Heart right ventricle (tissue), 16 donors: ENCODE measurements at regions not wholly inside any gene's neighbourhood (a gene's known extent, or its start where the extent isn't known, plus 50 kb on each side); places are given as distances from the start of the nearest gene placed in this dataset.

Experiments used
- ATAC-seq, 8 donors: fragments of 200-7000 bp; cut with Tn5 transposase; one replicate each; pipeline ENCODE4 v1.9.1; 2020; ENCODE audit warnings: mild to moderate bottlenecking in 8 of 8, moderate library complexity in 8 of 8, moderate number of reproducible peaks in 1 of 8
- DNase-seq, 2 donors: peaks; one replicate each; pipeline ENCODE4 v3.0.0-alpha.2; 2020
- H3K27ac ChIP-seq, 10 donors: fragments of 200-600 bp; sonication (generic) in 2 of 10; one replicate each; pipeline versions ENCODE4 v1.5.0 to v1.8.0; 2020 to 2022; ENCODE audit warnings: mild to moderate bottlenecking in 3 of 10
- H3K27me3 ChIP-seq, 7 donors: fragments of 200-600 bp; one replicate each; pipeline ENCODE4 v1.8.0; 2021 to 2022; ENCODE audit warnings: mild to moderate bottlenecking in 2 of 7
- H3K36me3 ChIP-seq, 9 donors: fragments of 200-600 bp; sonication (generic) in 1 of 9; one replicate each; pipeline versions ENCODE4 v1.5.0 to v1.8.0; 2020 to 2022; ENCODE audit warnings: mild to moderate bottlenecking in 2 of 9
- H3K4me1 ChIP-seq, 9 donors: fragments of 200-600 bp; sonication (generic) in 1 of 9; one replicate each; pipeline versions ENCODE4 v1.5.0 to v1.8.0; 2020 to 2022; ENCODE audit warnings: mild to moderate bottlenecking in 4 of 9
- H3K4me3 ChIP-seq, 10 donors: fragments of 200-600 bp; sonication (generic) in 2 of 10; one replicate each; pipeline versions ENCODE4 v1.5.0 to v1.8.0; 2020 to 2022; ENCODE audit warnings: mild to moderate bottlenecking in 7 of 10, moderate library complexity in 2 of 10
- H3K9me3 ChIP-seq, 11 donors: fragments of 200-600 bp in 10 of 11; sonication (generic) in 2 of 11; one replicate each; pipeline versions ENCODE4 v1.5.0 to v1.8.0; 2013 to 2022; ENCODE audit warnings: mild to moderate bottlenecking in 2 of 11, control low read depth in 1 of 11, moderate library complexity in 1 of 11
- CTCF ChIP-seq, 9 donors: fragments of 200-600 bp; sonication (generic) in 2 of 9; IDR thresholded peaks; one replicate each; pipeline versions ENCODE4 v1.5.0 to v1.8.0; 2021 to 2022; ENCODE audit warnings: antibody characterized with exemption in 9 of 9, mild to moderate bottlenecking in 5 of 9, moderate library complexity in 1 of 9
- WGBS, 2 donors: extraction: QIAGEN DNeasy Blood & Tissue Kit; methylation state at CpG; one replicate each; pipeline ENCODE4 v1.1.7; 2013; ENCODE audit warnings: inconsistent platforms in 1 of 2; 5-methylcytosine and 5-hydroxymethylcytosine counted together
- intact Hi-C, 10 donors: fragments of 100-400 bp; cut with DNase I; formaldehyde crosslinking; loops; one replicate each; pipeline versions ENCODE4 v1.11.1 to v1.14.2; 2022
- donor health status: Arrhythmogenic right ventricular cardiomyopathy.
- donor health status: ischemic (EF 13 %, LVEDD 7.1; RV severe dilation, severe dysfunction).
- donor health status: healthy with polysubstance abuse.
- donor health status: DM: no; HTN: yes; CAD: no.
- donor health status: DM: no; HTN: no; CAD: no.
- donor health status: ischemic (EF 25% LVEDD 6.9; RV normal size, moderate dysfunction).
- donor health status: ischemic (EF 25% LVEDD 5.7; RV mildly dilated, moderate dysfunction).
- donor health status: healthy.
- donor health status: DM: yes; HTN: yes; CAD: no.
- donor health status: Ischemic cardiomyopathy.
- donor health status: ischemic (EF 35%, LVEDD 5.7; RV mildly dilated, moderate dysfunction).
- donor health status: nonischemic (EF 11% LVEDD 7.7; RV severe dilation, severe dysfunction).
- donor health status: DM: yes; HTN: yes; CAD: no.
- donor health status: PGD.
- donor health status: ischemic (EF 29% LVEDD 5.4; RV normal size, mild dysfunction).
- donor health status: nonischemic (EF 23%, LVEDD 6.1; RV moderate dilation, normal function).

DNA sequence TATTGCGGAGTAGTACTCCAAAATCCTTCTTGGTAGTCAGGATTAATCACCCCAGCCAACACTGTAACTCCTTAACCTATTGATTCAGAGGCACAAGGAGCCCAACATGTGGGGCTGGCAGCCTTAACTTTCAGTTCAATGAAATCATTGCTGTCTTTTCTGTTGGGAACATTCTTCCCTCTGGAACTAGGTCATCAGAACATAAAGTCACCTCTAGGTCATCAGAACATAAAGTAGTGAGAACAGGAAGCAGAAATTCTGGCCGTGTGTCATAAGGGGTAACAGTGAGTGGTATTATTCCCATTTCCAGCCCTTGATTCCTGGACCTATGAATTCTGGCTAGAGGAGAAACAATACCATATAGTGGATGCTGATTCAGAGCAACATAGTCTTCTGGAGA is 71.5 kb upstream of the TNIK start:
- Histone ChIP-seq H3K4me1 (no peaks in the 10 kb centered on the region), H3K27ac (no peak overlapping the region), H3K36me3 (no peaks in the 10 kb centered on the region), H3K4me3 (no peak overlapping the region), H3K9me3 (no peaks in the 10 kb centered on the region), H3K27me3 (no peaks in the 10 kb centered on the region)
- DNase-seq (no peak), ATAC-seq (no peak)
- intact Hi-C loops: no loop called here
- TF ChIP-seq CTCF (IDR thresholded peaks at IDR 0.05): no peak
- 70 to 71% methylated on average over 2 of the region's 2 CpGs for WGBS, 2 donors

DNA sequence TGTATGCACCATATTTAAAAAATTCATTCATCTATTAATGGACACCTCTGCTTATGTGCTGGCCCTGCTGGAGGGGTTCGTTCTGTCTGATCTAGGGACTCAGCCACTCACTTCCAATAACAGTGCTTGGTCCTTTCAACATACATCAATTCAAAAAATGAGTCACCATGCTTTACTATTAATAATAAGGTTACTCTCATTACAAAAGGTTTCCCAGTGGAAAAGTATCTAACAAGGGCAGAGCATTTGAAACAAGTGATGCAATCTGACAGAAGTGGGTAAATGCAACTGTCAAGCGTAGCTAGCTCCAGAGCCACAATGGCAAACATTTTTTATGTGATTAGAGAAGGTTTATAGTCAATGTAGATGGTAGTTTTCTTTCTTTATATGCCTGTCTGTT is 67.9 kb upstream of the TNIK start:
- ATAC-seq (peak in 1 of 8 donors; percentile 25), DNase-seq (no peak)
- Histone ChIP-seq H3K27me3 (no peaks in the 10 kb centered on the region), H3K36me3 (no peaks in the 10 kb centered on the region), H3K9me3 (no peaks in the 10 kb centered on the region), H3K4me3 (no peak overlapping the region), H3K27ac (no peak overlapping the region), H3K4me1 (peaks cover 0 to 10% (median 0%) of the 10 kb centered on the region in 9 donors)
- 87 to 88% methylated on average over 2 of the region's 2 CpGs for WGBS, 2 donors
- TF ChIP-seq CTCF (IDR thresholded peaks at IDR 0.05): no peak
- intact Hi-C loops: no loop called here

GRCh38 chr3:171526869-171527268 is 66.7 kb upstream of the TNIK start:
- no peak overlapping the region for H3K4me3 ChIP-seq
- H3K27me3 ChIP-seq: no peaks in the 10 kb centered on the region
- H3K36me3 ChIP-seq: no peaks in the 10 kb centered on the region
- no peak for DNase-seq
- ATAC-seq: no peak
- WGBS, 2 donors: 95 to 100% methylated on average over 1 of the region's 1 CpG
- intact Hi-C loops: no loop called here
- no peak overlapping the region for H3K27ac ChIP-seq
- H3K9me3 ChIP-seq: no peaks in the 10 kb centered on the region
- peaks cover 0 to 10% (median 0%) of the 10 kb centered on the region in 9 donors for H3K4me1 ChIP-seq
- no peak for TF ChIP-seq CTCF (IDR thresholded peaks at IDR 0.05)

- TF ChIP-seq CTCF (IDR thresholded peaks at IDR 0.05): no peak
- intact Hi-C loops: no loop called here
- Histone ChIP-seq H3K9me3 (no peaks in the 10 kb centered on the region), H3K36me3 (no peaks in the 10 kb centered on the region), H3K4me3 (no peak overlapping the region), H3K4me1 (peaks cover 0 to 10% (median 0%) of the 10 kb centered on the region in 9 donors), H3K27ac (no peak overlapping the region), H3K27me3 (no peaks in the 10 kb centered on the region)
- DNase-seq (no peak), ATAC-seq (no peak)
- WGBS, 2 donors: 80 to 82% methylated on average over 4 of the region's 4 CpGs
Measured at GRCh38 chr3:171526146-171526545, 65.9 kb upstream of the TNIK start.

DNA sequence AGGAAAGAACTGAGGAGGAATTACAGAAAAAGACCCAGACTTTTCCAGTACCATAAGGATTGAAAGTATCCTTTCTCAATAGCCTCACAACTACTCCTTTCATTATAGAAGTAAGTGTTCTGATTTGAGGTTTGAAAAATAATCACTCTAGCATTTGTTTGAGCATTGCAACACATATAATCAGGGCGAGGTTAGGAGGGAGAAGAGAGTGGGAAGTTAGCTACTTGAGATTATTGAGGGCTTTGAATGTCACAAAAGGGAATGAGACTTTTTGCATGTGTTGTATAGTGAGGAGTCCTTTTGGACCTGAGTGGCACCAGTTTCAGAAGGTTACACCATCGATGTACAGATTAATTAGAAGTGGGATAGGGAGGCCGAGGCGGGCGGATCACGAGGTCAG is 65.2 kb upstream of the TNIK start:
- H3K27ac ChIP-seq: no peak overlapping the region
- H3K36me3 ChIP-seq: no peaks in the 10 kb centered on the region
- ATAC-seq: no peak
- no peak overlapping the region for H3K4me3 ChIP-seq
- WGBS, 2 donors: 94 to 97% methylated on average over 6 of the region's 6 CpGs
- no peaks in the 10 kb centered on the region for H3K9me3 ChIP-seq
- H3K4me1 ChIP-seq: peaks cover 0 to 10% (median 0%) of the 10 kb centered on the region in 9 donors
- DNase-seq: no peak
- intact Hi-C loops: no loop called here
- H3K27me3 ChIP-seq: no peaks in the 10 kb centered on the region
- TF ChIP-seq CTCF (IDR thresholded peaks at IDR 0.05): no peak
